ENCODE measurements at regions not wholly inside any gene's neighbourhood (a gene's known extent, or its start where the extent isn't known, plus 50 kb on each side); places are given as distances from the start of the nearest gene placed in this dataset.

DNA sequence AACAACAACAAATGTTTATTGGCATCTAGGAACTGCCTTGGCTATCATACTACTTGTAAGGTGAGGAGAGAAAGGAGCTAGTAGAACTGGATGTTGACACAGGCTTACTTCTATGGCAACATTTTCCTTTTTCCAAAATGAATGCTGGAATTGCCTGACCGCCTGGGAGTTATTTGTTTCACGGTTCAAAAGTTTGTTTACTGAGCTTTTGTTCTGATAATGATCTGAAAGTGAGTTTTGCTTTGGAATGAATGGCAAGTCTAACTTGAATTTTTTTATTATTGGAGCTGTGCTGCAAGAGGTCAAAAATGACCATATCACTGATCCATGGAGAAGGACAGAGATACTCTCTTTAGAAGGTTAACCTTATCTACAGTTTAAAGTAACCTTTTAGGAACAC, 183.5 kb upstream of the CAND1 start:
- H3K79me2 ChIP-seq (ENCODE audit: insufficient read depth, low read length) = no peaks in the 10 kb centered on the region
- TF ChIP-seq, protein P1, sequence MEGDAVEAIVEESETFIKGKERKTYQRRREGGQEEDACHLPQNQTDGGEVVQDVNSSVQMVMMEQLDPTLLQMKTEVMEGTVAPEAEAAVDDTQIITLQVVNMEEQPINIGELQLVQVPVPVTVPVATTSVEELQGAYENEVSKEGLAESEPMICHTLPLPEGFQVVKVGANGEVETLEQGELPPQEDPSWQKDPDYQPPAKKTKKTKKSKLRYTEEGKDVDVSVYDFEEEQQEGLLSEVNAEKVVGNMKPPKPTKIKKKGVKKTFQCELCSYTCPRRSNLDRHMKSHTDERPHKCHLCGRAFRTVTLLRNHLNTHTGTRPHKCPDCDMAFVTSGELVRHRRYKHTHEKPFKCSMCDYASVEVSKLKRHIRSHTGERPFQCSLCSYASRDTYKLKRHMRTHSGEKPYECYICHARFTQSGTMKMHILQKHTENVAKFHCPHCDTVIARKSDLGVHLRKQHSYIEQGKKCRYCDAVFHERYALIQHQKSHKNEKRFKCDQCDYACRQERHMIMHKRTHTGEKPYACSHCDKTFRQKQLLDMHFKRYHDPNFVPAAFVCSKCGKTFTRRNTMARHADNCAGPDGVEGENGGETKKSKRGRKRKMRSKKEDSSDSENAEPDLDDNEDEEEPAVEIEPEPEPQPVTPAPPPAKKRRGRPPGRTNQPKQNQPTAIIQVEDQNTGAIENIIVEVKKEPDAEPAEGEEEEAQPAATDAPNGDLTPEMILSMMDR (conservative IDR thresholded peaks at IDR 0.05) = no peak
- no peak overlapping the region for H2BK12ac ChIP-seq (ENCODE audit: insufficient read length, low read depth, low read length)
- H2BK120ac ChIP-seq (ENCODE audit: low read depth, low read length, poor library complexity, severe bottlenecking) = no peak overlapping the region
- no peak overlapping the region for H2BK20ac ChIP-seq (ENCODE audit: low read depth, low read length, poor library complexity, severe bottlenecking)
- no peak overlapping the region for H3T11ph ChIP-seq (ENCODE audit: low read length)
- no peaks in the 10 kb centered on the region for H3K9me3 ChIP-seq (ENCODE audit: control insufficient read depth, low read depth, low read length)
- no peaks in the 10 kb centered on the region for H3K27me3 ChIP-seq (ENCODE audit: insufficient read depth, low read length)
- Mint-ChIP-seq H3K9me3 (no peaks in the 10 kb centered on the region), H3K27ac (no peak overlapping the region), H3K4me3 (no peak overlapping the region), H3K36me3 (ENCODE audit: insufficient read depth in 1 of 3, low read depth in 3 of 3) (no peaks in the 10 kb centered on the region), H3K4me1 (peaks cover 16 to 17% of the 10 kb centered on the region in 2 experiments), H3K27me3 (ENCODE audit: low read depth) (no peaks in the 10 kb centered on the region; the same call in 1 of the 2 replicates)
- DNase-seq = no peak
- WGBS (ENCODE audit: extremely low coverage, insufficient read length, low lambda C conversion rate) = no CpG with 5 or more reads among the region's 2 CpGs
- H3K4ac ChIP-seq (ENCODE audit: low read depth, low read length) = no peak overlapping the region
- no peak overlapping the region for H3K56ac ChIP-seq (ENCODE audit: insufficient read length, low read depth, low read length)
- no peak overlapping the region for H2AK5ac ChIP-seq (ENCODE audit: insufficient read length, low read length)
- no peak overlapping the region for H3K14ac ChIP-seq (ENCODE audit: insufficient read depth, low read length)
- no peak overlapping the region for H4K5ac ChIP-seq (ENCODE audit: insufficient read length, low read depth, low read length)
- no peak overlapping the region for H3K18ac ChIP-seq (ENCODE audit: insufficient read length, low read depth, low read length)
- H2BK5ac ChIP-seq (ENCODE audit: insufficient read length, low read length) = no peak overlapping the region
- H3K23ac ChIP-seq (ENCODE audit: insufficient read length, low read depth, low read length) = no peak overlapping the region
- no peaks in the 10 kb centered on the region for H4K20me1 ChIP-seq (ENCODE audit: control insufficient read depth, insufficient read depth, insufficient read length)
- H3K4me1 ChIP-seq (ENCODE audit: insufficient read depth, low read length) = no peaks in the 10 kb centered on the region
- H3K9ac ChIP-seq (ENCODE audit: extremely low read depth, insufficient read length, low read length) = no peak overlapping the region
- no peaks in the 10 kb centered on the region for H3K79me1 ChIP-seq (ENCODE audit: insufficient read depth, low read depth, low read length, poor library complexity, severe bottlenecking)
- H3K27ac ChIP-seq (ENCODE audit: insufficient read length, low read depth, low read length) = no peak overlapping the region
- no peak overlapping the region for H4K8ac ChIP-seq (replicated peaks; ENCODE audit: insufficient read length, low read depth, low read length)
- H3K4me2 ChIP-seq (ENCODE audit: insufficient read depth, insufficient read length, low read length) = no peak overlapping the region
- H4K91ac ChIP-seq (ENCODE audit: insufficient read length, low read depth, low read length) = no peak overlapping the region
- no peak overlapping the region for H2AFZ ChIP-seq (ENCODE audit: low read length)
- no peak overlapping the region for H2BK15ac ChIP-seq (ENCODE audit: low read depth, low read length)
- H3K23me2 ChIP-seq (ENCODE audit: insufficient read length, low read depth, low read length, poor library complexity, severe bottlenecking) = no peaks in the 10 kb centered on the region
